GM13977 (cell line): ENCODE measurements at regions not wholly inside any gene's neighbourhood (a gene's known extent, or its start where the extent isn't known, plus 50 kb on each side); places are given as distances from the start of the nearest gene placed in this dataset.

Source experiments
- DNase-seq: peaks from one replicate; pipeline ENCODE4 v3.0.0; 2012; ENCODE audit warnings: low spot score
- in situ Hi-C: fragments of 300-500 bp; cut with MboI; formaldehyde crosslinking; loops from one replicate; pipeline ENCODE4 v1.12.0; 2022; ENCODE audit warnings: low sequenced_read_pairs, low pct_unique_long_range_greater_than_20kb, mixed read lengths, inconsistent platforms; ENCODE audit not compliant: unreplicated experiment
- TF ChIP-seq, protein P1 (sequence below): IDR thresholded peaks from 2 replicates; pipeline ENCODE4 v1.5.1; 2012; ENCODE audit warnings: mild to moderate bottlenecking, control low read depth; ENCODE audit not compliant: insufficient read depth; ENCODE audit errors: extremely low read depth, missing control alignments

- no peak for DNase-seq
- in situ Hi-C loops, result no loop called here
- TF ChIP-seq, protein P1, sequence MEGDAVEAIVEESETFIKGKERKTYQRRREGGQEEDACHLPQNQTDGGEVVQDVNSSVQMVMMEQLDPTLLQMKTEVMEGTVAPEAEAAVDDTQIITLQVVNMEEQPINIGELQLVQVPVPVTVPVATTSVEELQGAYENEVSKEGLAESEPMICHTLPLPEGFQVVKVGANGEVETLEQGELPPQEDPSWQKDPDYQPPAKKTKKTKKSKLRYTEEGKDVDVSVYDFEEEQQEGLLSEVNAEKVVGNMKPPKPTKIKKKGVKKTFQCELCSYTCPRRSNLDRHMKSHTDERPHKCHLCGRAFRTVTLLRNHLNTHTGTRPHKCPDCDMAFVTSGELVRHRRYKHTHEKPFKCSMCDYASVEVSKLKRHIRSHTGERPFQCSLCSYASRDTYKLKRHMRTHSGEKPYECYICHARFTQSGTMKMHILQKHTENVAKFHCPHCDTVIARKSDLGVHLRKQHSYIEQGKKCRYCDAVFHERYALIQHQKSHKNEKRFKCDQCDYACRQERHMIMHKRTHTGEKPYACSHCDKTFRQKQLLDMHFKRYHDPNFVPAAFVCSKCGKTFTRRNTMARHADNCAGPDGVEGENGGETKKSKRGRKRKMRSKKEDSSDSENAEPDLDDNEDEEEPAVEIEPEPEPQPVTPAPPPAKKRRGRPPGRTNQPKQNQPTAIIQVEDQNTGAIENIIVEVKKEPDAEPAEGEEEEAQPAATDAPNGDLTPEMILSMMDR, result no peak
Observed at GRCh38 chr10:78247821-78248220, 214.2 kb downstream of the RPS24 start.

DNA sequence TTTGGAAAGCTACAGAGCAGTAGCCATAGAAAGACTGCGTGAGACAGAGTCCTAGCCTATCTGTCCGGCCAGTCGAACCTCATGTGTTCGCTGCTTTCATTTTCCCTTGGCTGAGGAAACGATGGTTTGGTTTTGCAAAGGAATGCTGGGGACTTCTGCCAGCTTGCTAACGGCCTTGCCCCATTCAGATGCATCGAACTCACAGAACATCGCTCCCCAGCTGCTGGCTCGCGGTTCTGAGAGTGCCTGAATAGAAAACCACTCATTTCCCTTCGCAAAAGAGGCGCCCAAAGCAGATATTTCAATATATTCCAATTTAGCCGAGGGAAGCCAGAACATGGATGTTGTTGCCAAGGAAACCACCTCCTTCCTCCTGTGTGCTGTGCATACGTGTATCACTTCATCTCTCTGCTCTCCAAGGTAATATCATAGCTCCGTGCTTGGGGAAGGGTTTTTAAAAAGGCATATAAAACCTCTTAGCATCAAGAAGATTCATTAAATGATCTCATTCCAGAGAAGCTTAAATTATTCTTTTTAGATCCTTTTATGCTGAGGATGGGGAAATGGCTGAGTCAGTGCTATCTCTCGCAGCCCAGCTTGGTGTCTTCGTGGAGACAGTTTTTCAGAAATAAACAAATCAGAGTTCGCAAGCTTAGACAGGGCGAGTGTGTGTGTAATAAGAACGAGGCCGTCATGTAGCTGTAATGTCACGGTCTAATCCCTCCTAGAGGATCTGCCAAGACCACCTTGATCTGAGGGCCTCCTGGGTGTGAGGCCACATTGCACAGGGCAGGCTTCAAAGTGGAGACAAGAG, 215.2 kb downstream of the RPS24 start:
- TF ChIP-seq, protein P1, result no peak
- in situ Hi-C loops, result no loop called here
- DNase-seq, result no peak

- TF ChIP-seq, protein P1, result no peak
- in situ Hi-C loops, result no loop called here
- no peak for DNase-seq
Observed at GRCh38 chr10:78249690-78250089, 216.0 kb downstream of the RPS24 start.

DNA sequence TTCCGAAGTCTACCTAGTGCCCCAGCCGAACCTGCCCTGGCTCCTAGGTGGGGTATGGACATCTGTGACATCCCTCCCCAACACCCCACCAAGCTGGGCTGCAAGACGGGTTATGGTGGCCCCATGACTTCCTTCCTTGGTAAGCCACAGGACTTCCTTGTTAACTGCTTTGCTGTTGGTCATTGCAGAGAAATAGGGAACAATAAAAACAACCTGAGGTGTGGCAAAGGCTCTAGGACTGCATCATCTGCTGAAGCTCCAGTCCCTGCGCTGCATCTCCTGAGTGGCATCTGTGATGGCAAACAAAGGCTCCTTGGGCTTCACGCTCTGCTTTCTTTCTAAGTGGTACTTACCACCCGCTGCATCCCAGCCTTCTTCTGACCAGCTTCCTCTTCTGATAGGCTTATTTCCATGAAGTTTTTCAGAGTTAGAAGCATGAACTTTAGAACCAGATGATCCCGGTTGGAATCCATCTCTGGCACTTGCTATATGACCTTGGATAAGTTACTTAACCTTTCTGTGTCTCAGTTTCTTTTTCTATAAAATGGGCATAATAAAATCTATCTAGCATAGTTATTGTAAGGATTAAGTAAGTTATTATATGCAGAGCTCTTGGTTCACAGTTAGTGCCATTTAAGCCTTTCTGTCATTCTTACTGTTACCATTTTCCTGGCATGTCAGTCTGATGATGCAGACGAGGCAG, 216.8 kb downstream of the RPS24 start:
- in situ Hi-C loops, result no loop called here
- TF ChIP-seq, protein P1, result no peak
- DNase-seq, result no peak

GRCh38 chr10:78251016-78251385, 217.3 kb downstream of the RPS24 start:
- TF ChIP-seq, protein P1, result no peak
- in situ Hi-C loops, result no loop called here
- no peak for DNase-seq

- no peak for DNase-seq
- in situ Hi-C loops, result no loop called here
- TF ChIP-seq, protein P1, result no peak
Observed at GRCh38 chr10:78252286-78252685, 218.6 kb downstream of the RPS24 start.
